HG03064 (cell line): ENCODE measurements at regions not wholly inside any gene's neighbourhood (a gene's known extent, or its start where the extent isn't known, plus 50 kb on each side); places are given as distances from the start of the nearest gene placed in this dataset.
A peak's percentile ranks its signal among the peaks of the same experiment; 100 is the strongest.

Source experiments
- ATAC-seq: cut with Tn5 transposase; IDR thresholded peaks from one replicate; pipeline ENCODE4 v1.9.1; 2021; ENCODE audit warnings: low read depth; ENCODE audit not compliant: unreplicated experiment

DNA sequence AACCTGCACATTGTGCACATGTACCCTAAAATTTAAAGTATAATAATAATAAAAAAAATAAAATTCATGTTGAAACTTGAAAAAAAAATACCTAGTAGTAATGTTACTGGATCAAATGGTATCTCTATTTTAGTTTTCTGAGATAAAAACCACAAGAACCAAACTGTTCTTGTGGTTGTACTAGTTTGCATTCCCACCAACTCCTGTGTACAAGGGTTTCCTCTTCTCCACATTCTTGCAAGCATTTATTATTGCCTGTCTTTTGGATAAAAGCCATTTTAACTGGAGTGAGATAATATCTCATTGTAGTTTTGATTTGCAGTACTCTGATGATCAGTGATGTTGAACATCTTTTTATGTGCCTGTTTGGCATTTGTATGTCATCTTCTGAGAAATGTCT is 177.7 kb downstream of the KIF20B start:
- ATAC-seq = no peak

GRCh38 chr10:89887406-89887805 is 186.0 kb downstream of the KIF20B start:
- no peak for ATAC-seq

- ATAC-seq = peak; percentile 57
Observed at GRCh38 chr10:89887830-89888229, 186.4 kb downstream of the KIF20B start.

DNA sequence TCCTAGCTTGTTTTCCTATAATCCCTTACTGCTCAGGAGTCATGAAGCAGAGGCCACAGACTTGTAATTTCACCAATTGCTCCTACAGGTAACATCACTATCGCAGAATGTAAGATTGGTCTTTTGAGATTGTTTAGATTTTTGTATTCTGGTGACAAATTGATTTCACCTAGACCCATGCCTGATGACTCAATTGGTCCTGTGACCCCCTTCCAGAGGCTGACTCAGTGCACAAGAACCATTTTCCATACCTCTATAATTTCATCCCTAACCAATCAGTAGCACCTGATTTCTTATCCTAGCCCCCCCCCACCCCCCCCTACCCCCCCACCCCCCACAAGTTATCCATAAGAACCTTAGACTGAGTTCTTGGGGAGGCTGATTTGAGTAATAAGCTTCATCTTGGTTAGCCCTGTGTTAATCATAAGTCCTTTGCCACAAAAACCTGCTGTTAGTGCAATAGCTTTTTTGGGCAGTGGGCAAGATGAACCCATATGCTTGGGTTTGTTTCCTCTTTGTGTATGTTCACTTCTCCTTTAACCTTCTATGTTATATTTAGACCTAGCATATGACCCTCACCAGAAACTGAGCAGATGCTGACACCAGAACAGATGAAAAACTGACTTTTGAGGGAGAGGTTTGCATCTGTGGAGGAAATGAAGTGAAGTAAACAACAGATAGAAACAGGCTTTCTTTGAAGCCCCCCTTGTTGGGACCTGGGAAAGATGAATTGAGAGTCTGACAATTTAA is 187.1 kb downstream of the KIF20B start:
- peak; percentile 54 for ATAC-seq

DNA sequence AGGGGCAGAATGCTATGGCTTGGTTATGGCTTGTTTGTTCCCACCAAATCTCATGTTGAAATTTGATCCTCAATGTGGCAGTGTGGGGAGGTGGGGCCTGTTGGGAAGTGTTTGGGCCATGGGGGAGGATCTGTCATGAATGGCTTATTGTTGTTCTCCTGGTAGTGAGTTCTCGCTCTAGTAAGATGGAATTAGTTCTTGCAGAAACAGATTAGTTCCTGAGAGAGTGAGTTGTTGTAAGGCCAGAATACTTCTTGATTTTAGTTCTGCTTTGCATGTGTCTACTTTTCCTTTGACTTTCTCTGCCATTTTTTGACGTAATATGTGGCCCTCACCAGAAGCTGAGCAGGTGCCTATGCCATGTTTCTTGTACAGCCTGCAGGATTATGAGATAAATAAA is 188.2 kb downstream of the KIF20B start:
- ATAC-seq = no peak

- ATAC-seq = no peak
Observed at GRCh38 chr10:89891006-89891535, 189.7 kb downstream of the KIF20B start.

- no peak for ATAC-seq
Observed at GRCh38 chr10:89894051-89894450, 192.7 kb downstream of the KIF20B start.

- ATAC-seq = no peak
Observed at GRCh38 chr10:89900554-89900953, 199.2 kb downstream of the KIF20B start.

DNA sequence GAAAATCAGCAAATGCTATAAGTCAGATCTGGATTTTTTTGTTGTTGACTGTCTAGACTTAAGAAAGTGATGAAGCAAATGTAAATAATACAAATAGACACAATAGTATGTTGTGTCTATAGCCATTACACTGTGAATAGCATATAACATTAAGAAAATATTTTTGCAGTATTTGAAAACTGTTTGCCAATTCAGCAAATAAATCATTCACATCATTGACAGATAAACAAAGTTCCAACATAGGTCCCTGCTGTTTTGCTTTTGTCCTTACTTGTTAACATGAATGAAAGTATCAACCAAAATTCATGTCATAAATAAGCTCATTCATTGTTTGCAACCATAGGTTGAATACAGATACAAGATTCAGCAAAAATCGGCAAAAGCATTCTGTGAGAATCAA is 200.5 kb downstream of the KIF20B start:
- ATAC-seq = no peak

DNA sequence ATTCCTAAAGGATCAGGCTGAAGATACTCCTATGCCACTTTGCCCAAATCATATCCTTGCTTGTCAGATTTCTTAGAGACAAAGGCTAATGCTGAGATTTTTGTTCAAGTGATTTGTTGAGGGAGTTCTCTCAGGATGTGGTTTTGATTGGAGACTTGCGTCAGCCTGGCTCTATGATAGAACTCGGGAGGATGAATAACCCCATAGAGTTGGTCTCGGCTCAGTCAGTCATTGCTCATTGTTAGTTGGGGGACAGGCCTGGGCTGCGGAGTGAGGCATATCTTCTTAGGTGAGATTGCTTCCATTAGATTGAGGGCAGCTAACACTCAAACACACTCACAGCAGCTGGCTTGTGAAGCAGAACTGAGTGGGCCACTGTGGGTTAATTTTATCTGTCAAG is 203.4 kb downstream of the KIF20B start:
- ATAC-seq = no peak

- ATAC-seq = no peak
Observed at GRCh38 chr10:89909752-89910151, 208.4 kb downstream of the KIF20B start.

GRCh38 chr10:89915021-89915420 is 213.6 kb downstream of the KIF20B start:
- no peak for ATAC-seq

DNA sequence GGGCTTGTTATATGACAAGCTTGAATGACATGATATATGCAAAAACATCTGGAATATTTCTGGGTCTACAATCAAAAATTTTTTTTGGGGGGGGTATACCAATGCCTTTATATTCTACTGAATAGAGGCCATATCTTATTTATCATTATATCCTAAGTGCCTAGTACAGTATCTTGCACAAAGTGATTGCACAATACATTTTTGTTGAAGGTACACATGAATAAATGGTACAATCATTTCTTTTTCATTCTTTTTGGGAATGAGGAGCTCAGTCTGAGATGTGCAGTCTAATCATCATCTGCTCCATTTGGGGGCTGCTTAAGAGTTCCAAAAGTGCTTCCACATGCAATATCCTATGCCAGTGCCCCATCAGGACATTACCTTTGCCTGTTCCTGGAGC is 214.6 kb downstream of the KIF20B start:
- ATAC-seq = no peak

DNA sequence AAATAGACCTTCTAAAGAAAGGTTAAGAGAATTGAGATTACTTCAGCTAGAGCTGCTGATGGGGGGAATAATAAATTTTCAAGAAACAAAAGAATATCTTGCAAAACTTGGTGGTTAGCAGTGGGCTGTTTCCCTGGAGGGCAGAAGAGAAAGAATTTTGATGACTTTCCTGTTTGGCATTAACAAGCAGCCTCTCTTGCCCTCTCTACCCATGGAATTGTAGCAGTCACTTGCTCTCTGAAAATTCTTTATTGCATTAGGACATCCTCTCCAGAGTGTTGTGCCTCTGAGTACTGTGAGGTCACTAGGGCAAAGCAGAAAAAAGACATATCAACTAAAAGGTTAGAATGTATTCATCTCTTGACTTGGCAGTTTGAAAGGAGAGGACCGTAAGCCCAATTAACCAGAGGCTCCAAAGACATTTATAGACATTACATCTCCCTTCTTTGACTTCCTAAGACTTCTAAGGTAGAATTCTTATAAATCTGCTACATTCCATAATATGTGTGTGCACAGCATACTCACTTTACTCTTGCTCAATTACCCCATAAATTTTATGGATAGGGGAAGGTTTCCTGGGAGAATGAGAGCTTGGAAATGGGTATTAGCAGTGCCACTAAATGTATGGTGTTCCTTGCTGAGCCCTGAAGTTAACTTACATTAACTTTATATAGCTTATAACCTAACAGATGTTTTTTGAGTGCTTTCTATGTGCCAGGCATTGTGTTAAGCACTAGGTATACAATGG is 215.3 kb downstream of the KIF20B start:
- no peak for ATAC-seq

- ATAC-seq = no peak
Observed at GRCh38 chr10:89921403-89921802, 220.0 kb downstream of the KIF20B start.

GRCh38 chr10:89923661-89924060 is 222.3 kb downstream of the KIF20B start:
- no peak for ATAC-seq

DNA sequence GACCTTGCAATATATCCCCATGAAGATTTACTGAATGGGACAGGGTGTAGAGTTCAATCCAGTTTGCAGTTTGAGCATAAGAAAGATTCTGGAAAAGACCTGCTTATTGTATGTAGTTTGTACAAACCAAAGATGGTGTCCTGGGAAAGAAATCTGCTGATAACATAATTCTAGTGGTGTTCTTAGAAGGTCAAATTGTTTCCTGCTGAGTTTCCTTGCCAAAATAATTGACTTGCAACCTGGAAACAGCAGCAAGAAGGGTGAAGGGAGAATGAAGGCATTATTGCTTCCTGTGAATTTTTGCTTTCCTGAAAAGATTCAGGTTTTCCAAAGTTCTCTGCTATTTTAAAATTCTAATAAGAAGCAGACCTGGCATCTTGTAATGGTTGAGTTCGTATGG is 222.9 kb downstream of the KIF20B start:
- ATAC-seq = no peak

- ATAC-seq = no peak
Observed at GRCh38 chr10:89926736-89927135, 225.3 kb downstream of the KIF20B start.

DNA sequence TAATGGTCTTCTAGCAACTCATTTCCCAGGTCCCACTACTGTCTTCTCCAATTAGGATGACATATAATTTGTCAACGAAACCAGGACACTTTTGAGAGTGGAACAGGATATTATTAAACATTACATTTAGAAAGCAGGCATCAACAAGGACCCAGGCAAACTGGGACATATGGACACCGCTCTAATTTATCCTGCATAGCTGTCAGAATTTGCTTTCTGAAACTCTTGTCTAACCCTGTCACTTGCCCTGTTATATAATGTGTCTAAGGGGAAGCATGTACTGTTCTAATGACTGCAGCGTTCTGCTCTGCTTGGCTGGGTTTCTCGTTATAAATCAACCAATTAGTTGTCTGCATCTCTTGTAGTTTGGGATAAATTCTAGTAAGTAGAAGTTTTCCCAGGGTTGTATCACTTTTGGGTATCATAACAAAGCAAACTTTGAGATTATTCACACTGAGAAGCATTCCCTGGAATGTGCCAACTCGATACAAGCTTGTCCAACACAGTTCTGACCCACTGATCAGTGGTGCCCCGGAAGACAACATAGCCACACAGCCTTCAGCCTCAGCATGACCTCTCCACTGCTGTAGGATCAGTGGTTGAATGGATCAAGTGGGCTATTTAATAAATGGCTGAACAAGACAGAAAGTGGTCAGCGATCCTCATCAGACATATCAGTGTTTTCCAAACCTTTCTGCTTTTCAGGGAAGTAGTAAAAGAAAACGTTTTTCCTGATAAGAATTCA is 228.1 kb downstream of the KIF20B start:
- no peak for ATAC-seq

DNA sequence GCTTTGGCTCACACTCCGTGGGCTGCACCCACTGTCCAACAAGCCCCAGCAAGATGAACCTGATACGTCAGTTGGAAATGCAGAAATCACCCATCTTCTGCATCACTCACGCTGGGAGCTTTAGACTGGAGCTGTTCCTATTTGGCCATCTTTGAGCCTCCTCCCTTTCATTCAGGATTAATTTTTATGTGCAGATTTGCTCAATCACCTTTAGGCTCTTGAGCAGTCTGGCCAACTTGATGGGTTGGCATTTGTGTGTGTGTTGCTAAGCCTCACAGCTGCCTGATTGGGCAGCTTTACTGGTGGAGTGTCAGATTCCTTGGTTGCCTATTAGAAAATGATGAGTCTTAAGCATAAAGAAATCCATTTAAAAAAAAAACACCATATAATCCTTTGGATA is 236.1 kb downstream of the KIF20B start:
- ATAC-seq = no peak

- no peak for ATAC-seq
Observed at GRCh38 chr10:89940076-89940475, 238.7 kb downstream of the KIF20B start.
